ENCODE measurements at regions not wholly inside any gene's neighbourhood (a gene's known extent, or its start where the extent isn't known, plus 50 kb on each side); places are given as distances from the start of the nearest gene placed in this dataset.

GRCh38 chr5:68780299-68780955, 313.4 kb upstream of the SLC30A5 start:
- TF ChIP-seq PATZ1 (CRISPR knock-in tag; IDR thresholded peaks at IDR 0.05; ENCODE audit: borderline replicate concordance) (no peak), CREB5 (CRISPR knock-in tag; IDR thresholded peaks at IDR 0.05; ENCODE audit: low read depth) (no peak), RARB (CRISPR knock-in tag; IDR thresholded peaks at IDR 0.05) (no peak)

Data from SK-N-SH treated with all-trans-retinoic acid at 6 μM for 48 hours (cell line).